Activated CD4-positive, alpha-beta T cell treated with anti-CD3 and anti-CD28 coated beads, Interleukin-2, Interleukin-4, amounts not matched to agents 100 ng/mL and 50 ng/mL, durations not matched to agents 16 hours and 8 hours (primary cell): ENCODE measurements at regions not wholly inside any gene's neighbourhood (a gene's known extent, or its start where the extent isn't known, plus 50 kb on each side); places are given as distances from the start of the nearest gene placed in this dataset.
"Not testable (repeated sequence)": the region's sequence is repeated elsewhere in the genome, so short reads cannot be mapped to it uniquely, and the experiment has no call there.

Experiments
- DNase-seq: peaks from one replicate; pipeline ENCODE4 v3.0.0-alpha.2; 2020; ENCODE audit warnings: low spot score

DNA sequence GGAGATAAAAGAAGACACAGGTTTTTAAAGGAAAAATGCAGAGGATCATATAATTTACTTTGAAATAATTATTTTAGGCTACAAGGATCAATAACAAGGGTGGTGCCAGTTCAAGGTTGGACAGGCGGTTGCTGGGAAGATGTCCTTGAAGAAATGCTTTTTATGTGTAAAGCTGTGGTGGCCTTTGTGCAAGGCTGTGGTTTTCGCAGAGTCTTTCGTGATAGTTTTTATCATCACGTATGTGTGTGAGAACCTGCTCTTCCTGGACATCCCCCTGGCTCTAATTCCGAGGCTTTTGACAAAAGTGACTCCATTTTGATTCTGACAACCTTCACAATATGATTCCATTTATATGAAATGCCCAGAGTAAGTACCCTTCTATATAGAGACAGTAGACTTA lies 85.8 kb upstream of the COG2 start:
- no peak for DNase-seq

DNA sequence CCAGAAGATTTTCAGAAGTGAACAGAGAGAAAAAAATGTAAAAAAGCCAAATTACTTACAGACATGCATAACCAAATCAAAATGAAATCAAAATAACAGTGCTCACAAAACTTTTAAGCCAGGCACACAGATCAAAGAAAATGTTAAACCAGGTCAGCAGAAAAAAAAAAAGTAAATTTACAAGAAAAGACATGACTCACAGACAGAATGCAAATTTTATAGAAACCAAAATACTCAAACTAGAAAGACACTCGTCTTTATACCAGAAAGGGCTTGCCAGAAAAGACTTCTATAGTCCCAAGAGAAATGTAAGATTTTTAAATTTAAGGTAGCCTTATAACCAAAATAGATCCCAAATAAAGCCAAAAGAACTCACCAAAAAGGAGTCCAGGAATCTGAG lies 86.5 kb upstream of the COG2 start:
- DNase-seq = no peak

DNA sequence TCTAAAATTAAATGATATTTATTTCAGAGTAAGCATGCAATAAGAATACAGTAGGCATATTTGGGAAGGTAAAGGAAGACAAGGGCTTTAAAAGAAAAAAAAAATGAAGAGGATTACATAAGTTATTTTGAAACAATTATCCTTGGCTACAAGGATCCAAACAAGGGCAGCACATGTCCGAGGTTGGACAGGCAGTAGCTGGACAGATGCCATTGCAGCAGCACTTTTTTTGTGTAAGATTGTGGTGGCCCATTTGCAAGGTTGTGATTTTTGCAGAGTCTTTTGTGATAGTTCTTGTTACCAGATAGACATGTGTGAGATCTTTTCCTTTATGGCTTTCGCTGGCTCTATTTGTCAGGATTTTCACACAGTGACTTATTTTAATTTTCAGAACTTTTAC lies 89.4 kb upstream of the COG2 start:
- DNase-seq = no peak

DNA sequence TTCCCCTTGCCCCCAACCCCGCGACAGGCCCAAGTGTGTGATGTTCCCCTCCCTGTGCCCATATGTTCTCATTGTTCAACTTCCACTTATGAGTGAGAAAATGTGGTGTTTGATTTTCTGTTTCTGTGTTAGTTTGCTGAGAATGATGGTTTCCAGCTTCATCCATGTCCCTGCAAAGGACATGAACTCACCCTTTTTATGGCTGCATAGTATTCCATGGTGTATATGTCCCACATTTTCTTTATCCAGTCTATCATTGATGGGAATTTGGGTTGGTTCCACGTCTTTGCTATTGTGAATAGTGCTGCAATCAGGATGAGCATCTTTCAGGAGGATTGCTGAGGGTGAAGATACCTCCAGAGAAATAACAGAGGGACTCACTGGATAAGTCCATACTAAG lies 91.3 kb upstream of the COG2 start:
- not testable (repeated sequence) for DNase-seq

DNA sequence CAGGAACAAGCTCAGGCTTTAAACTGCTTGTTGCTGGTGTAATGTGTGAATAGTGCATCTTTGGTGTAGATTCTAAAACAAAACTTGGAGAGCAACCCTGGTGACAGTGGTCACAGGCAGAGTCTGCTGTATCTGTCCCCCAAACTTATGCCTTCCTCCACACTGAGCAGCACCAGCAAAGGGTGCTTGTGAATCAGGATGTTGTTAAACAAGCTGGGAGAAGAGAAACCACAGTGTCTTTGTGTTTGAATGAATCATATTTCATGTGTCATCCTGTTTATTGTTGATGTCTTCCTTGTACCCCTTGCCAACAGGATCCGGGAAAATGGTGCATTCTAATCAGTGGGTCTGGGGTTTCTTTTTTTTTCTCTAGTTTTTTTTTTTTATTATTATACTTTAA lies 91.9 kb upstream of the COG2 start:
- no peak for DNase-seq

DNA sequence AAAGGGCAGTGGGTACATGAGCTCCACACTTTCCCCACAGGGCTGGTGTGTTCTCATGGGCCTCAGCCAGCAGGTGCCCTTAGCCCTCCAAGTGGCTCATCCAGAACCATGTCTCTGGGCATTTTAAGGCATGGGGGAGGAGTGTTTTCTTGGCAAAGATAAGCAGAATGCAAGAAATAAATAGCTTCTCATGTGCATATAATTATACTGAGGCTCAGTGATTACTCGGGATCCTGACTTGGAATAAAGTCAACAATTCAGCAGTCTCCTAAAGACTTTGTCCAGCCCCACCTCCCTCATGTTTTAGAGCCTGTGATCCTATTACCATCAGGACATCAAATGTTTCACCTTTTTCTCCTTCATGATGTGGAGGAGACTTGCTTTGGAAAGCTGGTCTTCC lies 92.7 kb upstream of the COG2 start:
- DNase-seq = no peak

DNA sequence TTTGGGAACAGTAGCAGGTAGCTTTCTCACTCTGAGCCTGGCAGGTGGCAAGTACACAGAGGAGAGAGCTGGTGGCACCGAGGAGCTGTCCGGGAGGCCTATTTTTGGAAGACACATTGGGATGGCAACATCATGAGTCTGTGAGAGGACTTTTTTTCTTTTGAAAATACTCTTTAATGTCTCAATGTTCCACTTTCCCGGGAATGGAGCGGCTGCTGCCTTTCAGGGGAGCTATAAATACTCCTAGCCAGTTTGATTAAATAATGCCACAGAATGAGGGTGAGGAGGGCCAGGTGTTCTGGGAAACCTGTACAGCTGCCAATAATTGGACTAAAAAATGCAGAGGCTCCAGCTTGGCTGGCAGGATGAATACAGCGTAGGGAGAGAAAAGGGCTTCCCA lies 93.3 kb upstream of the COG2 start:
- no peak for DNase-seq

DNA sequence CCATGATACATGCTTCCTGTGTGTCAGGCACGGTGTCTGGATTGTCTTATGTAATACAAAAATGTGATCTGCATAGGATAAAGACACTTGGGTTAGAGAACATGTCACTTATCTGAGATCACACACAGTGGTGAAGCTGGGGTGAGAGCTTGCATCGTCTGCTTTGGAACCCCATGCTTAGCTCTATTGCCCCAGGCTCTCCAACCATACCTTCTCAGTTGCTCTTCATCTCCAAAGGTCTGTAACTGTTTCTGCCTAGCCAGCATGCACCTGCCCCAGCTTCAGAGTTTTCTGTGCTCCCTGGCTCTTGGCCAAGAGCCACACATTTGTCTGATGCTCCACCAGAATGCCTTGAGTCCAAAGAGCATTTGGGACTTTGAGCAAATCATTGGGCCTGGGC lies 93.9 kb upstream of the COG2 start:
- no peak for DNase-seq

DNA sequence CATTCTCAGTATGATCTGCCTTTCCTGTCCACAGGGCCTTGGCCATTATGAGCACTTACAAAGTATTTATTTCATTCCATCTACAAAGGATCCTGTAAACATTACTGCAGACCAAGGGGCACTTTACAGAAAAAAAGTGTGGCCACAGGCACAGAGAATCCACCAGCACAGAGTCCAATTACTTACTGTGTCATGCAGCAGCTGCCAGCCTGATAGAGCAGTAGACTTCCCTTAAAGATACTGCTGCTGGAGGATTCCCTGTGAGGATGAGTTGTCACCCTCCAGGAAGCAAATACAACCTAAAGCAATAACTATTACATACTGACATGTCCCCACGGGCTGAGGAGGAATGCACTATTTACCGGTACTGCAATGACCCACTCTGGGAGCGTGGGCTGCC lies 97.1 kb upstream of the COG2 start:
- no peak for DNase-seq

DNA sequence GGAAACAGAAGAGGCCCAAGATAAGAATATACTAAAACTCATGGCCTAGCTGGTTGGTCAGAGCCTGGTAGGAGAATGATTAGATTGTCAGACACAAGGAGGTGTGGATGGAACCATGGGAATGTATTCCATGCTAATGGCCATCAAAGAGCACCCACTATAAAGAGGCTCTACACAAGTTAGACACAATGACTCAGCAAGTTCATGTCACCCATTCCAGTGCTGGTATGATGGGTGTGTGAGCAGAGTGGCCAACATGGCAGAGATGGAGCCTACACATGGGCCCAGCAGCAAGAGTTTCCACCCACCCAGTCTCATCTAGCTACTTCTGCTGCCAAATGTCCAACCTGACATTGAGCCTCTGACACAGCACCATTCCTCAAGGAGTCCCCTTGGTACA lies 97.5 kb upstream of the COG2 start:
- no peak for DNase-seq

DNA sequence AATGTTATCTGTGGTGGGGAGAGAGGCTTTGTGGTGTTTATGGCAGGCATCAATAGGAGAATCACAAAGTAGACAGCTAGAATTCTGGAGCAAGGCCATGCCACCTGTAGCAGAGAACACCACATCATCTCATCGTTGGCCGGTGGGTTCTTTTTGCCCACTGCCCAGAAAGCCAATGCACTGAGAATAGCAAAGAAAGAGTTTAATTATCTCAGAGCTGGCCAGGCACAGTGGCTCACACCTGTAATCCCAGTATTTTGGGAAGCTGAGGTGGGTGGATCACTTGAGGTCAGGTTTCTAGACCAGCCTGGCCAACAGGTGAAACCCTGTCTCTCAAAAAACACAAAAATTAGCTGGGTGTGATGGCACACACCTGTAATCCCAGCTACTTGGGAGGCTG lies 99.2 kb upstream of the COG2 start:
- no peak for DNase-seq

DNA sequence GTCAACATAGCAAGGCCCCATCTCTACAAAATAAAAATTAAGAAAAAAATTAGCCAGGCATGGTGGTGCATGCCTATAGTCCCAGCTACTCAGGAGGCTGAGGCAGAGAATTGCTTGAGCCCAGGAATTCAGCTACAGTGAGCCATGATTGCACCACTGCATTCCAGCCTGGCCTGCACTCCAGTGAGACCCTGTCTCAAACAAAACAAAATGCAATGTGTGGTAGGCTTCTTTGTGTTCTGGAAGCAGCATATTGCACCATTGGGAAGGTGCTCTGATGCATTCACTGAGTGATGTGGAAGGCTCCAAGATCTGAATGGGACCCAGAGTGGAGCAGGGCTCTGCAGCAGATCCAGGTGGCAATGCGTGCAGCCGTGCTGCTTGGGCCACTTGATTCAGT lies 99.6 kb upstream of the COG2 start:
- no peak for DNase-seq

DNA sequence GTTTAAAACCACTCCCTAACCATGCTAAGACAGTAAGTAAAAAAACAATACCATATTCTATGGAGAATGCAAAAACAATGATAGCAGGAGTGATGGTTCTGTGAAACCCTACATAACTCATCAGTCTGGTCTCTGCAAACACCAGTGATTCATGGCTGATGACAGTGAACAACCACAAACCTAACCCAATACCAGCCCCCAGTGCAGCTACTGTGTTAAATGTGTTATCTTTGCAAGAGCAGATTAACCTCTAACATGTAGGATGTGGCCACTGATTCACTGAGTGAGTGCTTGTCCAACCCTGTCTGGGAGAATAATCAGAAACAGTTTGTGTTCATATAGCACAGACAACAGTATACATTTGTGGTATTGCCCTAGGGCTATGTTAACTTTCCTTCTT lies 100.2 kb upstream of the COG2 start:
- DNase-seq = peak; percentile 50

DNA sequence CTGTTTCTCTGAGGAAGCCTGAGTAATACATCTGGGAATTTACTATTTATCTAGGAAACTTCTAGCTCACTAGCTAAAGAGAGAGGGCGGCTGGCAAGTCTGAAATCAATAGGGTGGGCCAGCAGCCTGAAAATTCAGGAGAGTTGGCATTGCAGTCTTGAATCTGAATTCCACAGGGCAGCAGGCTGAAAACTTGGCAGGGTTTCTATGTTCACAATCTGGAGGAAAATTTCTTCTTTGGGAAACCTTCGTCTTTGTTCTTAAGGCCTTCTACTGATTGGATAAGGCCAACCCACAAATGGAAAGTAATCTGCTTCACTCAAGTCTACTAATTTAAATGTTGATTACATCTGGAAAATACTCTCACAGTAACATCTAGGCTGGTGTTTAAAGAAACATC lies 101.0 kb upstream of the COG2 start:
- no peak for DNase-seq

DNA sequence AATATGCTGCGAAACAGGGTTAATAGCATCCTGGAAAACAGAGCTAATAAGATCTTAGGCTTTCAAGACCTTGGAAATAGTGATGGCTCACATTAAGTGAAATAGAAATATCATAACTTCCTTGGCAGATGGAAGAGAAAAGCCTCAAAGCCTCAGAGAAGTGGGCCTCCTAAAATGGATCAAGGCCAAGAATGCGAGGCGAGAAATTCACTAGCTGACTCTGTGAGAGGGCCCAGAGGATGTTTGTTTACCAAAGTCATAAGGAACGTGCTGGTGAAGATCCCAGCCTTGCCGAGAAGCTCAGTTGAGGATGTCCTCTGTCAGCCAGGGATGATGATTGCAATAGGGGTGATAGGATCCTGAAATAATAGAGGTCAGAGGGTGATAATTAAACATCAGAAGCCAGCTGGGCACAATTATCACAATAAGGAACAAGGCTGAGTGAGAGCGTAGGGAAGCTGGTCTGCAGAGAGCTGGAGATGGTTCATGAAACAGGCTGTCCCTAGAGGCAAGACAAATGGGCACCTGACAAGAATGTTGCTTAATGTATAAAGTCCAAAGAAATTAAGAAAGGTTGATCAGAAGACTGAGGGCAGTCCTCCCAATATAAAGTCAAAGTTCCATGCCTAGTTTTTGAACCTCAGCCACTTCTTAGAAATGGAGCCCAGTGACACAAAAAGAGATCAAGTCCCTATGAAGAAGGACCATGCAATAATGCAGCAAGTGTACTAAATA lies 101.7 kb upstream of the COG2 start:
- DNase-seq = no peak

DNA sequence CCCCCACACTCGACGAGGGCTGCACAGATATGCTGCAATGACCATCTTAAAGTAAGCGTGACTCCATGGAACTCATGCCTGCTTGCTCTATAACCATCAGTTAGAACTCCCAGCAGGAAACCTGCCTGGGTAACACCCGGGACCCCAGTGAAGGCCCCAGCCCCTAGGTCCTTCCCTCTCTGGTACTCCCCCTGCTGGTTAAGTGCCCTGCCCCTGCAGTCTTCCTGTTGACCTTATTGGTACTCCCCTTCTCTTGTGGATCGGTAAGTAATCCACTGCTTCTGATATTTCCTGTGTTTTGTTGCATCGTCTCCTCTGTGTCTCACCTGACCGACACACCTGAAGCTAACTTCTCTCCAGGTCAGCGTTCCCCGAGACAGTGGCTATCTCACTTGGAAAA lies 104.8 kb upstream of the COG2 start:
- DNase-seq = no peak

DNA sequence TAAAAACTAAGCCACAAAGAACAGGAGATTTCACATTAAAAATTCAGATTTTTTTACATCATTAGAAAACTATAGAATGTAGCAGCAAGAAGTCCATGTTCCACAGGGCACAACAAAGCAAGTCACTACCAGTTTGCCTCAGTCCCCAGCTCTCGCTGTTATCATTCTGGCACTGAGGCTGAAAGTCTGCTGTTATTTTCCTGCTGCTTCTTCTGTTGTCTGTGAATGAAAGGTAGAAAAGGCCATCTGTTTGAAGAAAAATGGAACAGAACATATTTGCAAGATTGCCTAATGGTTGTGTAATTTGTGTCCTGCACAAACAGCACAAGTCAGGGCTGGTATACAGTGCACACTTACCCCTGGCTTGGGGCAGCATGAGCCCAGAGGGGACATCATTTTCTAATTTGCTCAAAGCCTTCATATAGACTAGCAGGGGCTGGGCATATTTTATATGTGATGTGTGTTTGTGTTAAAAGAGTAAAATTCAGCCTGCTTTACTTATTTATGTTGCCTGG lies 105.6 kb upstream of the COG2 start:
- DNase-seq = no peak

DNA sequence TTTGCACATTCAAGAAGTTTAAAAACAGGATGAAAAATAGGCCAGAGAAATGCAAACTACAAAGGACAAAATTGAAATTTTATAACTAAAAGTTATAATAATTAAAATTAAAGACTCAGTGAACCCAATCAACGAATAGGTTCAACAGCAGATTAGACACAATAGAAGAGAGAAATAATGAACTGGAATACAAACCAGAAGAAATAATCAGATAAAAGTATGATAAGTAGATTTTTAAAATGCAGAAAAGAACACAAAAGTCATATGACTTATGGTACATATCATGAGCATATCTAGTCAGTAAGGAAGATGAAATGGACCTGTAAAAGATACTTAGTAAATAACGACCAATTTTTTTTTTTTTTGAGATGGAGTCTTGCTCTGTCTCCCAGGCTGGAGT lies 108.1 kb upstream of the COG2 start:
- no peak for DNase-seq

DNA sequence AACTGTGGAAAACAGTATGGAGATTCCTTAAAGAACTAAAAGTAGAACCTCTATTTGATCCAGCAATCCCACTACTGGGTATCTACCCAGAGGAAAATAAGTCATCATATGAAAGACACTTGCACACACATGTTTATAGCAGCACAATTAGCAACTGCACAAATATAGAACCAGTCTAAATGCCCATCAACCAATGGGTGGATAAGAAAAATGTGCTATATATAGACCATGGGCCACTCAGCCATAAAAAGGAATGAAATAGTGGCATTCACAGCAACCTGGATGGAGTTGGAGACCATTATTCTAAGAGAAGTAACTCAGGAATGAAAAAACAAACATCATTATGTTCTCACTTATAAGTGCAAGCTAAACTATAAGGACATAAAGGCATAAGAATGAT lies 105.0 kb upstream of the PGBD5 start:
- no peak for DNase-seq

DNA sequence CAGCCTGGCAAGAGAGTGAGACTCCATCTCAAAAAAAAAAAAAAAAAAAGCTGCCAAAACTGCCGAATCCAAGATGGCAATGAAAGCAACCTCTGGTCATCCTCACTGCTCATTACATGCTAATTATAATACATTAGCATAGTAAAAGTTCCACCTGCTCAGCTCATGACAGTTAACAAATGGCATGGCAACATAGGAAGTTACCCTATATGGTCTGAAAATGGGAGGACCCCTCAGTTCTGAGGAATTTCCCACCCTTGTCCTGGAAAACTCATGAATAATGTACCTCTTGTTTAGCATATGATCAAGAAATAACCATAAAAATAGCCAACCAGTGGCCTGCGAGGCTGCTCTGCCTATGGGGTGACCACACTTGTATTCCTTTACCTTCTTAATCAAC lies 93.1 kb upstream of the PGBD5 start:
- DNase-seq = no peak

DNA sequence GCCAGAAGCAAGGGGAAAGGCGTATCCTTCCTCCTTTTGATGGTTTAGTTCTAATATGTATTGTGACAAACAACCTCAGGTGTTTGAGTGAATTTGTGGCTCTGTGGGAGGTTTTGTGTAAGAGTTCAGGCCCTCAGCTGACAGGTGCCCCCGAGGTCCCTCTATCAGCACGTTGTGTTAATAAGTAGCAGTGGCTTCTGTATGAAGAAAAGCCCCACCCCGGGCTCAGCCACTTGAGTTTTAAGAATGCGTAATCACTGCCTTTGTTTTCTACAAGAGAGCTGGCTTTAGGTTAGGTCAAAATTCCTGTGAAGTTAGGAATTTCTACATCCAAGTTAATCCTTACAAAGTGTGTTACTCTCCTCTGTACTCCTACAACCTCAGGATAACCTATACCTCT lies 92.4 kb upstream of the PGBD5 start:
- DNase-seq = no peak

DNA sequence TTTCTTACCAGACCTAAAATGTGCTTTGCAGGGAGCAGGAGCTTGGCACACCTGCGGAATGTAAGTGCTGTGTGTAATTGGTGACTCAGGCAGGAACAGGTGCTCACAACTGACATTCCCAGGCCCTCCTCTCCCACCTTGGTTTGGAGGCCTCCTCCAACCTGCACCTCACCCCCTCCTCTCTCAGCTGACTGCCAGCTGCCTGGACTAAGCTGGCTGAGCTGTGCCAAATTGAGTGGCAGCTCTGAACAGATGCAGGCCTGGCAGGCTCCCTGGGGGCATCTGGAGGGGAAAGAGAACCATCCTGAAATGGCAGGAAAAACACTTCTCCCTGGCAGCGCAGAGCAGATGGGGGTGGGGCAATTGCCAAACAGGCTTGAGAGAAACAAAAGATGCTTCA lies 91.7 kb upstream of the PGBD5 start:
- DNase-seq = no peak

DNA sequence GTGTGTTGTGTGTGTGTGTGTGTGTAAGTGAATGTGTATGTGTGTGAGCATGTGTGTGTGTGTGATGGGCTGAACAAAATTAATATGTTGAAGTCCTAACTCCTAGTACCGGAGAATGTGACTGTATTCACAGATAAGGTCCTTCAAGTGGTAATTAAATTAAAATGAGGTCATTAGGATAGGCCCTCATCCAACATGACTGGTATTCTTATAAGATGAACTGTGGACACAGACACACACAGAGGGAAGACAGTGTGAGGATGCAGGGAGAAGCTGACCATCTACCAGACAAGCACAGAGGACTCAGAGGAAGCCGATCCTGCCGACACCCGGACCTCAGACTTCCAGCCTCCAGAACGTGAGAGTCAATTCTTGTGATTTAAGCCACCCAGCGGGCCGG lies 91.2 kb upstream of the PGBD5 start:
- DNase-seq = no peak

DNA sequence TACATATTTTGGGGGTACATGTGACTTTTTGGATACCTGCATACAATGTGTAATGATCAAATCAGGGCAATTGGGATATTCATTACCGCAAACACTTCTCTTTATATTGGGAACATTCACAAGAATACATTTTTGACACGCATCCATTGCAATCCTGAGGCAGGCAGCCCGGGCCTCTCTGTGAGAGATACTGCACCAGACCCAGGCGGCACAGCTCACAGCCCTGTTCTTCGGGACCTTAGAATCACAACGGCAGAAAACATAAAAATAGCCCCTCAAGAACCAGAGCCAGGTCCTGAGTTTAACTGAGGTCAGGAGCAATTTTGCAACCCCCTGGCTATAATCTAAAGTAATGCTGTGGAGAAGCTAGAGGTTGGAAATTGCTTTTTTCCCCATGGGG lies 90.8 kb upstream of the PGBD5 start:
- no peak for DNase-seq
